C4-2B (cell line): ENCODE measurements at regions not wholly inside any gene's neighbourhood (a gene's known extent, or its start where the extent isn't known, plus 50 kb on each side); places are given as distances from the start of the nearest gene placed in this dataset.

ENCODE experiments used
- ZFX ChIP-seq: fragments of 450-650 bp; IDR thresholded peaks from 2 replicates; pipeline ENCODE4 v1.6.1; 2017
- TF ChIP-seq, protein P1 (sequence below): fragments of 450-650 bp; conservative IDR thresholded peaks from 2 replicates; pipeline ENCODE4 v1.5.1; 2017; ENCODE audit warnings: mild to moderate bottlenecking

DNA sequence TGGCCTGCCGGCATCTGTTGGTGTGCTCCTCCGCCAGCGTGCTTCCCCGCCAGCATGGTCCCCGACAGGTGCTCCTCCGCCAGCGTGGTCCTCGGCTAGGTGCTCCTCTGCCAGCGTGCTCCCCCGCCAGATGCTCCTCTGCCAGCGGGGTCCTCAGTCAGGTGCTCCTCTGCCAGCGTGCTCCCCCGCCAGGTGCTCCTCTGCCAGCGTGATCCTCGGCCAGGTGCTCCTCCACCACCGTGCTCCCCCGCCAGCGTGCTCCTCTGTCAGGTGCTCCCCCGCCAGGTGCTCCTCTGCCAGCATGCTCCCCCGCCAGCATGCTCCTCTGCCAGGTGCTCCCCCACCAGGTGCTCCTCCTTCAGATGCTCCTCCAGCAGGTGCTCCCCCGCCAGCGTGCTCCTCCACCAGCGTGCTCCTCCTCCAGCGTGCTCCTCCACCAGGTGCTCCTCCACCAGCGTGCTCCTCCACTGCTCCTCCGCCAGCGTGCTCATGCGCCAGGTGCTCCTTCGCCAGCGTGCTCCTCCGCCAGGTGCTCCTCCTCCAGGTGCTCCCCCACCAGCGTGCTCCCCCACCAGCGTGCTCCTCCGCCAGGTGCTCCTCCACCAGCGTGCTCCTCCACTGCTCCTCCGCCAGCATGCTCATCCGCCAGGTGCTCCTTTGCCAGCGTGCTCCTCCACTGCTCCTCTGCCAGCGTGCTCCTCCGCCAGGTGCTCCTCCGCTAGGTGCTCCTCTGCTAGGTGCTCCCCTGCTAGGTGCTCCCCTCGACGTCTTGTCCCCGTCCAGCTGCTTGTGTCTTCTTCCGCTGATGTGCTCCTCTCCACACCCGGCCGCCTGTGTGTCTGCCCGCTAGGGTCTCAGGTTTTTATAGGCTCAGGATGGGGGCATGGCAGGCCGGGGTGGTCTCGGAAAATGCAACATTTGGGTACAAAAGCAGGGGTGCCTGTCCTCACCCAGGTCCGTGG lies 223.0 kb downstream of the NRIP1 start:
- TF ChIP-seq, protein P1, sequence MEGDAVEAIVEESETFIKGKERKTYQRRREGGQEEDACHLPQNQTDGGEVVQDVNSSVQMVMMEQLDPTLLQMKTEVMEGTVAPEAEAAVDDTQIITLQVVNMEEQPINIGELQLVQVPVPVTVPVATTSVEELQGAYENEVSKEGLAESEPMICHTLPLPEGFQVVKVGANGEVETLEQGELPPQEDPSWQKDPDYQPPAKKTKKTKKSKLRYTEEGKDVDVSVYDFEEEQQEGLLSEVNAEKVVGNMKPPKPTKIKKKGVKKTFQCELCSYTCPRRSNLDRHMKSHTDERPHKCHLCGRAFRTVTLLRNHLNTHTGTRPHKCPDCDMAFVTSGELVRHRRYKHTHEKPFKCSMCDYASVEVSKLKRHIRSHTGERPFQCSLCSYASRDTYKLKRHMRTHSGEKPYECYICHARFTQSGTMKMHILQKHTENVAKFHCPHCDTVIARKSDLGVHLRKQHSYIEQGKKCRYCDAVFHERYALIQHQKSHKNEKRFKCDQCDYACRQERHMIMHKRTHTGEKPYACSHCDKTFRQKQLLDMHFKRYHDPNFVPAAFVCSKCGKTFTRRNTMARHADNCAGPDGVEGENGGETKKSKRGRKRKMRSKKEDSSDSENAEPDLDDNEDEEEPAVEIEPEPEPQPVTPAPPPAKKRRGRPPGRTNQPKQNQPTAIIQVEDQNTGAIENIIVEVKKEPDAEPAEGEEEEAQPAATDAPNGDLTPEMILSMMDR: no peak
- TF ChIP-seq ZFX: no peak
